NCI-H1417 treated with DMSO at 0.1 percent for 48 hours (cell line): ENCODE measurements at regions not wholly inside any gene's neighbourhood (a gene's known extent, or its start where the extent isn't known, plus 50 kb on each side); places are given as distances from the start of the nearest gene placed in this dataset.
A peak's percentile ranks its signal among the peaks of the same experiment; 100 is the strongest.

Experiments
- DNase-seq: peaks from one replicate; lab custom pipeline; 2025; lab: John Stamatoyannopoulos, UW

- DNase-seq = no peak
These were observed 97.9 kb upstream of the CRHR1 start for GRCh38 chr17:45686250-45686649.

GRCh38 chr17:45687594-45687993 lies 96.5 kb upstream of the CRHR1 start:
- DNase-seq = no peak

GRCh38 chr17:45688353-45688752 lies 95.8 kb upstream of the CRHR1 start:
- no peak for DNase-seq

- no peak for DNase-seq
These were observed 95.3 kb upstream of the CRHR1 start for GRCh38 chr17:45688820-45689219.

GRCh38 chr17:45689451-45689850 lies 94.7 kb upstream of the CRHR1 start:
- DNase-seq = no peak

GRCh38 chr17:45690625-45691275 lies 93.4 kb upstream of the CRHR1 start:
- no peak for DNase-seq

GRCh38 chr17:45692661-45693060 lies 91.5 kb upstream of the CRHR1 start:
- no peak for DNase-seq

- no peak for DNase-seq
These were observed 90.3 kb upstream of the CRHR1 start for GRCh38 chr17:45693792-45694191.

GRCh38 chr17:45696442-45696841 lies 87.7 kb upstream of the CRHR1 start:
- no peak for DNase-seq

- no peak for DNase-seq
These were observed 87.0 kb upstream of the CRHR1 start for GRCh38 chr17:45697076-45697475.

GRCh38 chr17:45700171-45701090 lies 83.7 kb upstream of the CRHR1 start:
- peak; percentile 75 for DNase-seq

- DNase-seq = no peak
These were observed 81.4 kb upstream of the CRHR1 start for GRCh38 chr17:45702666-45703266.

- DNase-seq = no peak
These were observed 80.8 kb upstream of the CRHR1 start for GRCh38 chr17:45703348-45703747.

GRCh38 chr17:45703806-45704205 lies 80.3 kb upstream of the CRHR1 start:
- DNase-seq = no peak

GRCh38 chr17:45704251-45704650 lies 79.9 kb upstream of the CRHR1 start:
- DNase-seq = no peak

- no peak for DNase-seq
These were observed 78.8 kb upstream of the CRHR1 start for GRCh38 chr17:45705123-45706009.

- DNase-seq = no peak
These were observed 78.1 kb upstream of the CRHR1 start for GRCh38 chr17:45706033-45706432.

- DNase-seq = no peak
These were observed 75.3 kb upstream of the CRHR1 start for GRCh38 chr17:45708707-45709290.

- no peak for DNase-seq
These were observed 74.3 kb upstream of the CRHR1 start for GRCh38 chr17:45709728-45710288.

- no peak for DNase-seq
These were observed 68.3 kb upstream of the CRHR1 start for GRCh38 chr17:45715787-45716186.

GRCh38 chr17:45718791-45719190 lies 65.3 kb upstream of the CRHR1 start:
- DNase-seq = no peak
